NB4 (cell line): ENCODE measurements at regions not wholly inside any gene's neighbourhood (a gene's known extent, or its start where the extent isn't known, plus 50 kb on each side); places are given as distances from the start of the nearest gene placed in this dataset.

Source experiments
- CTCF ChIP-seq: IDR thresholded peaks from one replicate; pipeline ENCODE4 v1.5.1; 2012; ENCODE audit warnings: low read depth, low read length
- MAX ChIP-seq: IDR thresholded peaks from 2 replicates; pipeline ENCODE4 v1.6.1; 2011; ENCODE audit warnings: low read depth, low read length
- MYC ChIP-seq: IDR thresholded peaks from 2 replicates; pipeline ENCODE4 v1.6.1; 2011; ENCODE audit warnings: low read depth, low read length
- POLR2A ChIP-seq: IDR thresholded peaks from 2 replicates; pipeline ENCODE4 v1.6.1; 2011; ENCODE audit warnings: mild to moderate bottlenecking; ENCODE audit not compliant: insufficient read length; ENCODE audit errors: extremely low read depth

- no peak for TF ChIP-seq POLR2A
- TF ChIP-seq CTCF: no peak
- no peak for TF ChIP-seq MAX
- no peak for TF ChIP-seq MYC
These were observed 1740.9 kb downstream of the EFNA5 start for GRCh38 chr5:105929858-105930257.
